ENCODE measurements at regions not wholly inside any gene's neighbourhood (a gene's known extent, or its start where the extent isn't known, plus 50 kb on each side); places are given as distances from the start of the nearest gene placed in this dataset.
A peak's percentile ranks its signal among the peaks of the same experiment; 100 is the strongest.
"Not testable (repeated sequence)": the region's sequence is repeated elsewhere in the genome, so short reads cannot be mapped to it uniquely, and the experiment has no call there.

- Histone ChIP-seq H3K36me3 (ENCODE audit: insufficient read depth, low read depth, low read length) (no peaks in the 10 kb centered on the region), H3K4me1 (ENCODE audit: insufficient read depth, low read length) (no peaks in the 10 kb centered on the region), H3K27ac (ENCODE audit: low read length) (no peak overlapping the region), H3K27me3 (ENCODE audit: insufficient read depth, low read length) (no peaks in the 10 kb centered on the region), H3K9me3 (ENCODE audit: insufficient read depth, low read depth, low read length) (no peaks in the 10 kb centered on the region), H3K4me3 (ENCODE audit: low read length) (no peak overlapping the region), H3K9ac (ENCODE audit: low read depth, low read length) (no peak overlapping the region)
These were observed 131.3 kb downstream of the LPIN1 start for GRCh38 chr2:11877764-11878163.

GRCh38 chr2:11885253-11885652 is 138.8 kb downstream of the LPIN1 start:
- H3K27ac ChIP-seq (ENCODE audit: low read length); H3K4me1 ChIP-seq (ENCODE audit: insufficient read depth, low read length); H3K27me3 ChIP-seq (ENCODE audit: insufficient read depth, low read length); H3K9ac ChIP-seq (ENCODE audit: low read depth, low read length); H3K9me3 ChIP-seq (ENCODE audit: insufficient read depth, low read depth, low read length); H3K36me3 ChIP-seq (ENCODE audit: insufficient read depth, low read depth, low read length); H3K4me3 ChIP-seq (ENCODE audit: low read length): not testable (repeated sequence)

GRCh38 chr2:11886899-11887298 is 140.5 kb downstream of the LPIN1 start:
- H3K9me3 ChIP-seq (ENCODE audit: insufficient read depth, low read depth, low read length); H3K27ac ChIP-seq (ENCODE audit: low read length); H3K9ac ChIP-seq (ENCODE audit: low read depth, low read length); H3K36me3 ChIP-seq (ENCODE audit: insufficient read depth, low read depth, low read length); H3K27me3 ChIP-seq (ENCODE audit: insufficient read depth, low read length); H3K4me3 ChIP-seq (ENCODE audit: low read length); H3K4me1 ChIP-seq (ENCODE audit: insufficient read depth, low read length): not testable (repeated sequence)

GRCh38 chr2:11889101-11889850 is 142.8 kb downstream of the LPIN1 start:
- Histone ChIP-seq H3K4me3 (ENCODE audit: low read length) (no peak overlapping the region), H3K27ac (ENCODE audit: low read length) (no peak overlapping the region), H3K9me3 (ENCODE audit: insufficient read depth, low read depth, low read length) (peaks cover 10% of the 10 kb centered on the region), H3K9ac (ENCODE audit: low read depth, low read length) (no peak overlapping the region), H3K36me3 (ENCODE audit: insufficient read depth, low read depth, low read length) (no peaks in the 10 kb centered on the region), H3K4me1 (ENCODE audit: insufficient read depth, low read length) (no peaks in the 10 kb centered on the region), H3K27me3 (ENCODE audit: insufficient read depth, low read length) (no peaks in the 10 kb centered on the region)

- no peaks in the 10 kb centered on the region for H3K27me3 ChIP-seq (ENCODE audit: insufficient read depth, low read length)
- no peaks in the 10 kb centered on the region for H3K36me3 ChIP-seq (ENCODE audit: insufficient read depth, low read depth, low read length)
- no peaks in the 10 kb centered on the region for H3K4me1 ChIP-seq (ENCODE audit: insufficient read depth, low read length)
- no peak overlapping the region for H3K9ac ChIP-seq (ENCODE audit: low read depth, low read length)
- H3K27ac ChIP-seq (ENCODE audit: low read length) = no peak overlapping the region
- no peak overlapping the region for H3K4me3 ChIP-seq (ENCODE audit: low read length)
- H3K9me3 ChIP-seq (ENCODE audit: insufficient read depth, low read depth, low read length) = peaks cover 10% of the 10 kb centered on the region
These were observed 143.4 kb downstream of the LPIN1 start for GRCh38 chr2:11889854-11890253.

- no peak overlapping the region for H3K4me3 ChIP-seq (ENCODE audit: low read length)
- H3K27ac ChIP-seq (ENCODE audit: low read length) = no peak overlapping the region
- H3K9ac ChIP-seq (ENCODE audit: low read depth, low read length) = no peak overlapping the region
- H3K27me3 ChIP-seq (ENCODE audit: insufficient read depth, low read length) = no peaks in the 10 kb centered on the region
- peaks cover under 1% of the 10 kb centered on the region; the same call in 1 of the 2 replicates for H3K4me1 ChIP-seq (ENCODE audit: insufficient read depth, low read length)
- no peaks in the 10 kb centered on the region for H3K36me3 ChIP-seq (ENCODE audit: insufficient read depth, low read depth, low read length)
- H3K9me3 ChIP-seq (ENCODE audit: insufficient read depth, low read depth, low read length) = peaks cover 10% of the 10 kb centered on the region
These were observed 144.6 kb downstream of the LPIN1 start for GRCh38 chr2:11891028-11891427.

- peaks cover 10% of the 10 kb centered on the region for H3K9me3 ChIP-seq (ENCODE audit: insufficient read depth, low read depth, low read length)
- no peak overlapping the region for H3K9ac ChIP-seq (ENCODE audit: low read depth, low read length)
- H3K27me3 ChIP-seq (ENCODE audit: insufficient read depth, low read length) = no peaks in the 10 kb centered on the region
- H3K27ac ChIP-seq (ENCODE audit: low read length) = no peak overlapping the region
- H3K4me3 ChIP-seq (ENCODE audit: low read length) = no peak overlapping the region
- H3K36me3 ChIP-seq (ENCODE audit: insufficient read depth, low read depth, low read length) = no peaks in the 10 kb centered on the region
- peaks cover 8% of the 10 kb centered on the region; the same call in 1 of the 2 replicates for H3K4me1 ChIP-seq (ENCODE audit: insufficient read depth, low read length)
These were observed 145.4 kb downstream of the LPIN1 start for GRCh38 chr2:11891671-11892440.

GRCh38 chr2:11896386-11896785 is 150.0 kb downstream of the LPIN1 start:
- no peaks in the 10 kb centered on the region for H3K27me3 ChIP-seq (ENCODE audit: insufficient read depth, low read length)
- H3K4me1 ChIP-seq (ENCODE audit: insufficient read depth, low read length) = peaks cover 10% of the 10 kb centered on the region; the same call in 1 of the 2 replicates
- H3K36me3 ChIP-seq (ENCODE audit: insufficient read depth, low read depth, low read length) = no peaks in the 10 kb centered on the region
- no peaks in the 10 kb centered on the region for H3K9me3 ChIP-seq (ENCODE audit: insufficient read depth, low read depth, low read length)
- H3K4me3 ChIP-seq (ENCODE audit: low read length) = no peak overlapping the region
- H3K27ac ChIP-seq (ENCODE audit: low read length) = no peak overlapping the region
- H3K9ac ChIP-seq (ENCODE audit: low read depth, low read length) = peak overlapping the region; percentile 33; the same call in 1 of the 2 replicates

GRCh38 chr2:11898576-11898975 is 152.1 kb downstream of the LPIN1 start:
- H3K4me1 ChIP-seq (ENCODE audit: insufficient read depth, low read length) = peaks cover 10% of the 10 kb centered on the region; the same call in 1 of the 2 replicates
- no peak overlapping the region for H3K9ac ChIP-seq (ENCODE audit: low read depth, low read length)
- no peaks in the 10 kb centered on the region for H3K27me3 ChIP-seq (ENCODE audit: insufficient read depth, low read length)
- H3K9me3 ChIP-seq (ENCODE audit: insufficient read depth, low read depth, low read length) = no peaks in the 10 kb centered on the region
- no peak overlapping the region for H3K4me3 ChIP-seq (ENCODE audit: low read length)
- no peak overlapping the region for H3K27ac ChIP-seq (ENCODE audit: low read length)
- H3K36me3 ChIP-seq (ENCODE audit: insufficient read depth, low read depth, low read length) = no peaks in the 10 kb centered on the region

- H3K36me3 ChIP-seq (ENCODE audit: insufficient read depth, low read depth, low read length) = no peaks in the 10 kb centered on the region
- peaks cover 10% of the 10 kb centered on the region; the same call in 1 of the 2 replicates for H3K4me1 ChIP-seq (ENCODE audit: insufficient read depth, low read length)
- H3K4me3 ChIP-seq (ENCODE audit: low read length) = no peak overlapping the region
- no peak overlapping the region for H3K9ac ChIP-seq (ENCODE audit: low read depth, low read length)
- no peak overlapping the region for H3K27ac ChIP-seq (ENCODE audit: low read length)
- no peaks in the 10 kb centered on the region for H3K9me3 ChIP-seq (ENCODE audit: insufficient read depth, low read depth, low read length)
- H3K27me3 ChIP-seq (ENCODE audit: insufficient read depth, low read length) = no peaks in the 10 kb centered on the region
These were observed 152.9 kb downstream of the LPIN1 start for GRCh38 chr2:11899264-11899818.

- H3K27me3 ChIP-seq (ENCODE audit: insufficient read depth, low read length); H3K27ac ChIP-seq (ENCODE audit: low read length); H3K36me3 ChIP-seq (ENCODE audit: insufficient read depth, low read depth, low read length); H3K9ac ChIP-seq (ENCODE audit: low read depth, low read length); H3K4me1 ChIP-seq (ENCODE audit: insufficient read depth, low read length); H3K9me3 ChIP-seq (ENCODE audit: insufficient read depth, low read depth, low read length); H3K4me3 ChIP-seq (ENCODE audit: low read length): not testable (repeated sequence)
These were observed 154.5 kb downstream of the LPIN1 start for GRCh38 chr2:11900891-11901290.
